ENCODE measurements at regions not wholly inside any gene's neighbourhood (a gene's known extent, or its start where the extent isn't known, plus 50 kb on each side); places are given as distances from the start of the nearest gene placed in this dataset.
"Not testable (repeated sequence)": the region's sequence is repeated elsewhere in the genome, so short reads cannot be mapped to it uniquely, and the experiment has no call there.

GRCh38 chr2:88802026-88802425 is 110.6 kb downstream of the RPIA start:
- not testable (repeated sequence) for DNase-seq (ENCODE audit: low read depth)

- no peak for DNase-seq (ENCODE audit: low read depth)
Measured at GRCh38 chr2:88807237-88807962, 115.9 kb downstream of the RPIA start.

GRCh38 chr2:88808083-88808482 is 116.6 kb downstream of the RPIA start:
- DNase-seq (ENCODE audit: low read depth): no peak

- no peak for DNase-seq (ENCODE audit: low read depth)
Measured at GRCh38 chr2:88808652-88809051, 117.2 kb downstream of the RPIA start.

- no peak for DNase-seq (ENCODE audit: low read depth)
Measured at GRCh38 chr2:88809216-88809615, 117.7 kb downstream of the RPIA start.

DNA sequence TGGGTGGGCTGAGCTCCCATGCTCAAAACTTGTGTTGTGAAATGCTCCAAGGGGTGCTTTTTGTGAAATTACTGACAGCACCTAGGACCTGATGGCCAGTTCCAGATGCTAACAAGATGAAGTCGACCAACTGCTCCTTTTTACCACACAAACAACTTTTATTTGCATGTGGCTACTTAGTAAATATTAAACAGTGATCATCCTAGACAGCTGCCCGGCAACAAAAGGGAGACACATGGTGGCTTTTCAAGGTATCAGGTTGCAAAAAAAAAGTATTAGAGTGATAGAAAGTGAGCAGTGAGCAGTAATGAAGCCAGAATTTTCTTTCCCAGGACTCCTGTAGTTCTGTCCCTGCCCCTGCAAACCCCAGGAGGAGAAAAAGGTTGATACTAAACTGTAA is 118.5 kb downstream of the RPIA start:
- no peak for DNase-seq (ENCODE audit: low read depth)

DNA sequence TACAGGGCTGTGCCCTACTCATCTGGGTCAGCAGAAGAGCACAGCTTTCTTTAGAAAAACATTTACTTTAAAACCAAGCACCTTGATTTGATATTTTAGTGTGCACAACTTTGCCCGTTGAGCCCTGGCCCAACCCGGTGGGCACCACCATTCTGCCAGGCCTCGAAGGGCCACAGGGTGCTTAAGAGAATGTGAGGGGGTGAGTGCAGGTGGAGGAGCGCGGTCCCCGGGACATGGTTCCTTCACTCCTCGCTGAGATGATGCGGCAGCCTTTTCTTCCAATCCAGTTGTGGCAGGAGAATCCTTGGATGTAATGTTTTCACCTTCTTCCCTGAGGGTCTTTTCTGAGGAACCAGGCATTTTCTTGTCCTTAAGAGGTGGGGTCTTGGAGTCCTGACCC is 119.0 kb downstream of the RPIA start:
- DNase-seq (ENCODE audit: low read depth): no peak

DNA sequence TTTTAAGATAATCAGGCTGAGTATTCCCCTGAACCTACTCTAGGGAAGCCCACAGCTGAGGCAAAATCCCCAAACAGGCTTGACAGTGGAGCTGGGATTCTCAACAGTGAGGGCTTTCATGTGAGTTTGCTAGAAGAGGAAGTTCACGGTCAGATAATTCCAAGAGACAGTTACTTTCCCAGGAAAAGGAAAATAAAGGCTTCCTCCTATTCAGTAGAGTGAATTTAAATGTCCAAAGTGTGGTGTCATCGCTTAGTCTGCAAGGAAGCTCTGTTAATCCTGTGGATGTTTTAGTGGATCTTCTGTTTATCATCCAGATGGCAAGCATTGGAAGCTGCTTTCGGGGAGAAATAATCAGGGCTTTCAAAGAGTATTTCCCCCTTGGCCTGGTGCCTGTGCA is 119.8 kb downstream of the RPIA start:
- DNase-seq (ENCODE audit: low read depth): no peak

DNA sequence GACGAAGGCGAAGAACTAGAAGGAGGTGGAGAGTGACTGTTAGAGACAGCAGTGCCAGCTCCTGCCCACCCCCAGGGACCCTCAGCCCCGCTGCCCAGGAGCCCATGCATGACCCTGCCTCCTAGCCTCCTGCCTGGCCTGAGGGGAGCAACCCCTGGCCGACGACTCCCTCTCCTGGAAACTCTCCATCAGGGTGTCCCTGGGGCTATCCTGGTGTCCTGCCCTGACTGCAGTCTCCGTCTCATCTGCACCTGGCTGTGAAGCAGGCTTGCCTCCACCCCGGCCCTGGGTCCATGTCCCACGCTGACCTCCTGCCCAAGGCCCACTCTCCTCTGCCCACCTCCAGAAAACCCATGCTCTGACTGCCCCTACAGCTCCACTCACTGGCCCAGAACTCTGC is 120.2 kb downstream of the RPIA start:
- no peak for DNase-seq (ENCODE audit: low read depth)

- no peak for DNase-seq (ENCODE audit: low read depth)
Measured at GRCh38 chr2:88813612-88814011, 122.1 kb downstream of the RPIA start.

DNA sequence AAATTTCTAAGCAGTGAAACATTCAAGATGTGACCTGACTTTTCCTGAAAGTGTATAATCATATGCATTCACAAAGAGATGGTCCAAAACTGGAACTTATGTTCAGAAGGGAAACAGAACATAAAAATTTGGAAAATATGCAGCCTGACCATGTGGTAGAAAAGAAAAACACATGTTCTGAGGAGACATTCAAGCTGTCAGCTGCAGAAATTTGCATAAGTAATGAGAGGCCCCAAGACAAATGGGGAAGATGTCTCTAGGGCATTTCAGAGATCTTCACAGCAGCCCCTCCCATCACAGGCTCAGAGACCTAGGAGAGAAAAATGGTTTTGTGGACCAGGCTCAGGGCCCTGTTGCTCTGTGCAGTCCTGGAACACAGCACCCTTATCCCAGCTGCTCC is 123.8 kb downstream of the RPIA start:
- no peak for DNase-seq (ENCODE audit: low read depth)

DNA sequence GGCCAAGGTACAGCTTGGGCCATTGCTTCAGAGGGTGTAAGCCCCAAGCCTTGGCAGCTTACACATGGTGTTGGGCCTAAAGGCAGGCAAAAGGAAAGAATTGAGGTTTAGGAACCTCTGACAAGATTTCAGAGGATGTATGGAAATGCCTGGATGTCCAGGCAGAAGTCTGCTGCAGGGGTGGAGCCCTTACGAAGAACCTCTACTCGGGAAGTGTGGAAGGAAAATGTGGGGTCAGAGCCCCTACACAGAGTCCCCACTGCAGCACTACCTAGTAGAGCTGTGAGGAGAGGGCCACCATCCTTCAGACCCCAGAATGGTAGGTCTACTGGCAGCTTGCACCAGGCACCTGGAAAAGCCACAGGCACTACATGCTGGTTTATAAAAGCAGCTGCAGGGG is 124.2 kb downstream of the RPIA start:
- no peak for DNase-seq (ENCODE audit: low read depth)

GRCh38 chr2:88818381-88818780 is 126.9 kb downstream of the RPIA start:
- DNase-seq (ENCODE audit: low read depth): no peak

GRCh38 chr2:88824951-88825350 is 133.5 kb downstream of the RPIA start:
- DNase-seq (ENCODE audit: low read depth): no peak

DNA sequence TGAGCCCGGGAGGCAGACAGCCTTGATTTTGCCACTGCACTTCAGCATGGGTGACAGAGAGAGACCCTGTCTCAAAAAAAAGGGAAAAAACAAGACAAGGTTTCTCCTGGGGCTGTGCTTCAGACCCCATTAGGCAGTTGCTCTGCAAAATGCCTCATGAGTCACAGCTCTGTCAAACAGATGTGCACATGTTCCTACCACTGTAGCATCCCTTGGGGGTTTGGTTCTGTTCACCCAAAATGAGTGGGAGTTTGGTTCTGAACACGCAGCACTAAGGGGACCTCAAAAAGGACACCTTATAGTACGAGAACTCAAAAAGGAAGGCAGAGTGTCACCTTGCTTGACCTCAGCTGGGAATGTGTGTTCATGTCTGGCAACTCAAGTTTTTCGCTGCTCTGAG is 134.9 kb downstream of the RPIA start:
- no peak for DNase-seq (ENCODE audit: low read depth)

- no peak for DNase-seq (ENCODE audit: low read depth)
Measured at GRCh38 chr2:88827821-88828220, 136.3 kb downstream of the RPIA start.

DNA sequence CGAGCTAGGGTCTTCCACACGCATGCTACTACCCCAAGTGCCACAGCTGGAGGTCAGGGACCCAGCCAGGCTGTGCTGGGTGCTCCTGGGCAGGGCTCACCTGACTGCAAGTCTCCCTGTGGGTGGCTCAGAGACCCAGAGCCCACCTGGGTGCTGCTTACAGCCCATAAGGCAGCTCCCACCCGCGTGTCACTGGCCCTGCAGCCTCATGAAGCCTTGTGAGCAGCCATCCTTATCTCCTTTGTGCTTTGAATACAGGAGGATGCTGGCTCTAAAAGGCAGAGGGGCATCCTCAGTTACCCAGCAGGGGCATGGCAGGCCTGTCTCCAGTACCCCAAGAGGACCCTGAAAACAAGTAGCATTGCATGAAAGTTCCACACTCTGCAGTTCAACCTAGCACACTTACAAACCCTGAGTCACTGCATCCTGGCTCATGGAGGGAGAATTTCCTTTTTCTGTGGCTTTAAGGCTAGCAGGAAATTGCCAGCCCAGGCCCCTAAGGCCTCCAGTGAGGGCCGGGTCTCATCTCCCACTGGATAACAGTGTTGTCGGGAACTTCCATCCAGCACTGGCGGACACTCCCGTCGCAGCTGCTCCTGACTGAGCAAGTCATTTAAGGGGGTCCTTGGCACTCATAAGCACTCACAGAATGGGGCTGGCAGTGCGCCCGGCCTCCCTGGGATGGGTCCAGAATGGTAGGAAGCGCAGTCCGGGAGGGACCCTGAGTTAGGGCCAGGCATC is 137.1 kb downstream of the RPIA start:
- no peak for DNase-seq (ENCODE audit: low read depth)

- no peak for DNase-seq (ENCODE audit: low read depth)
Measured at GRCh38 chr2:88829607-88830463, 138.4 kb downstream of the RPIA start.

DNA sequence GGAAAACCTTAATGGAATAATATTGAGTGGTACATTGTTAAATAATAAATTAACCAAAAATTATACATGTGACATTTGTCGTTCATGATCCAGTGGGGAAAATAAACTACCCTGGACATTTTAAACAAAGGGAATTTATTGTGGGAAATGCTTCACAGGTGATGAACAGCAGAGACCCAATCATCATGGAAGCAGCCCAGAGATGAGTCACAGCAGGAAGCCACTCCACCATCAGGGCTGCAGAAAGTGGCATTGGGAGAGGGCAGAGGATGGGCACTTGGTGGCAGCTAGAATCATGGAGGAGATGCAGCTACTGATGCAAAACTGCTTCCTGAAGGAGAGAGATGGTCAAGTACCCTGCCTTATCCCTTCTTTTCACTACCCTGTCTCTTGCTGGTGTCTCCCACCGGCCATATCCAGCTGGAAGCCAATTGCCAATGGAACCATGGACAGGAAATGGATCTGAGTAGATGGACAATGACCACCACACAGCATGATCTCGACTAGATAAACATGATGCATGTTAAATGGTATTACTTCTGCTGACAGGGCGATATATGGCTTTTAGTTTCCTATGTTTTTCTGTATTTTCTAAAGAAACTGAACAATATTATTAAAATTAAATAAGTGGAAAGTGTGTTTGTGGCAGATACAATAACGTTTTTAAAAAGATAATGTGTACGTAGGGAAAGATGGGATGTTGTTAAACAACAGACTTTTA is 139.8 kb downstream of the RPIA start:
- DNase-seq (ENCODE audit: low read depth): no peak

DNA sequence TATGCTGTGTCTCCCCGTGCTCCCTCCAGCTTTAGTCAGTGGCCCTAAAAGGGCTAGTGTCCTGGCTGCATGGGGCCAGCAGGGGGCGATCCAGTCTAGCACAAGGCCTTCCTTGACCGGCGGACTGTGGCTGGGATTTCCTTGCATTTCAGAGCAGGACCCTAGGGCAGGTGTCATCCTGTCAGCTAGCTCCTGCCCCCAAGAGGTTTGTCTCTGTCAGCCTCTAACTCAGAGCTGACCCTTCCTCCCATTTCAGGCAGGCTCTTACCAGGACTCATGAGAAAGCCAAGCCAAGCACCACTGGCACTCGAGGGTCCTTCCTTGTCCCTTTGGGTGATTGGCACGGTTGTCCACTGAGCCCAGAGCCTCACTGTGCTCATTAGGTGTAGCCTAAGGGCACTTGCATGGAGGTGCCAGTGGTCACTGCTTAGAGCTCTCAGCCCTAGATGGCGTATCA is 140.3 kb downstream of the RPIA start:
- peak; percentile 37 for DNase-seq (ENCODE audit: low read depth)

- DNase-seq (ENCODE audit: low read depth): no peak
Measured at GRCh38 chr2:88832311-88832991, 141.0 kb downstream of the RPIA start.

Data from activated T-cell treated with anti-CD3 and anti-CD28 coated beads for 48 hours (primary cell).